ENCODE measurements at regions not wholly inside any gene's neighbourhood (a gene's known extent, or its start where the extent isn't known, plus 50 kb on each side); places are given as distances from the start of the nearest gene placed in this dataset.

GRCh38 chr2:21279525-21279924 lies 155.8 kb downstream of the TDRD15 start:
- no peak for TF ChIP-seq ZNF232 (CRISPR knock-in tag; IDR thresholded peaks at IDR 0.05)
- TF ChIP-seq ATF1 (CRISPR knock-in tag; IDR thresholded peaks at IDR 0.05): no peak
- TF ChIP-seq ZNF396 (CRISPR knock-in tag; IDR thresholded peaks at IDR 0.05; ENCODE audit: borderline replicate concordance): no peak
- TF ChIP-seq ZNF416 (CRISPR knock-in tag; IDR thresholded peaks at IDR 0.05): no peak
- no peak for TF ChIP-seq SOX15 (CRISPR knock-in tag; IDR thresholded peaks at IDR 0.05)
- no peak for TF ChIP-seq USF1 (CRISPR knock-in tag; IDR thresholded peaks at IDR 0.05)
- no peak for TF ChIP-seq TEAD1 (CRISPR knock-in tag; IDR thresholded peaks at IDR 0.05)
- H3K27ac Mint-ChIP-seq: no peak overlapping the region
- no peaks in the 10 kb centered on the region for H3K36me3 Mint-ChIP-seq
- CTCF ChIA-PET: interaction anchor here (1.7 kb wide), 1 partner anchor 236 kb away, joined by 5 read pairs; the partner anchor contains the start of gene APOB
- no peak for DNase-seq (ENCODE audit: low spot score)
- no peak overlapping the region for H3K4me3 Mint-ChIP-seq
- no peak for ATAC-seq
- POLR2A ChIA-PET: no interaction called here
- no peaks in the 10 kb centered on the region for H3K9me3 Mint-ChIP-seq
- peaks cover 8% of the 10 kb centered on the region for H3K4me1 Mint-ChIP-seq
- H3K27me3 Mint-ChIP-seq (ENCODE audit: low read depth): no peaks in the 10 kb centered on the region

- no peak overlapping the region for H3K27ac Mint-ChIP-seq
These were observed 157.0 kb downstream of the TDRD15 start for GRCh38 chr2:21280793-21281192.

More at GRCh38 chr2:21280793-21281192, 157.0 kb downstream of the TDRD15 start:
- H3K4me3 Mint-ChIP-seq: no peak overlapping the region
- no peak for ATAC-seq
- TF ChIP-seq TP53 (CRISPR knock-in tag; IDR thresholded peaks at IDR 0.05) (no peak), CBFB (CRISPR knock-in tag; IDR thresholded peaks at IDR 0.05; ENCODE audit: low read depth) (no peak), STAT6 (CRISPR knock-in tag; conservative IDR thresholded peaks at IDR 0.05; ENCODE audit: low read depth) (no peak), ATF6 (CRISPR knock-in tag; IDR thresholded peaks at IDR 0.05) (no peak), IRF1 (CRISPR knock-in tag; IDR thresholded peaks at IDR 0.05) (no peak), ZNF425 (CRISPR knock-in tag; conservative IDR thresholded peaks at IDR 0.05) (no peak), ARID4B (CRISPR knock-in tag; IDR thresholded peaks at IDR 0.05; ENCODE audit: borderline replicate concordance) (no peak)
- CTCF ChIA-PET: no interaction called here
- no peaks in the 10 kb centered on the region for H3K27me3 Mint-ChIP-seq (ENCODE audit: low read depth)
- H3K4me1 Mint-ChIP-seq: peaks cover 8% of the 10 kb centered on the region
- no peak for DNase-seq (ENCODE audit: low spot score)
- POLR2A ChIA-PET: no interaction called here
- H3K9me3 Mint-ChIP-seq: no peaks in the 10 kb centered on the region
- H3K36me3 Mint-ChIP-seq: no peaks in the 10 kb centered on the region

Measured in WTC11 (cell line).